NB4 (cell line): ENCODE measurements at regions not wholly inside any gene's neighbourhood (a gene's known extent, or its start where the extent isn't known, plus 50 kb on each side); places are given as distances from the start of the nearest gene placed in this dataset.

Experiments used
- CTCF ChIP-seq: IDR thresholded peaks from one replicate; pipeline ENCODE4 v1.5.1; 2012; ENCODE audit warnings: low read depth, low read length
- MAX ChIP-seq: IDR thresholded peaks from 2 replicates; pipeline ENCODE4 v1.6.1; 2011; ENCODE audit warnings: low read depth, low read length
- MYC ChIP-seq: IDR thresholded peaks from 2 replicates; pipeline ENCODE4 v1.6.1; 2011; ENCODE audit warnings: low read depth, low read length
- POLR2A ChIP-seq: IDR thresholded peaks from 2 replicates; pipeline ENCODE4 v1.6.1; 2011; ENCODE audit warnings: mild to moderate bottlenecking; ENCODE audit not compliant: insufficient read length; ENCODE audit errors: extremely low read depth

- TF ChIP-seq CTCF: no peak
- no peak for TF ChIP-seq POLR2A
- no peak for TF ChIP-seq MAX
- TF ChIP-seq MYC: no peak
Measured at GRCh38 chr13:30843548-30843947, 62.5 kb upstream of the MEDAG start.
